ENCODE measurements at regions not wholly inside any gene's neighbourhood (a gene's known extent, or its start where the extent isn't known, plus 50 kb on each side); places are given as distances from the start of the nearest gene placed in this dataset.
"Not testable (repeated sequence)": the region's sequence is repeated elsewhere in the genome, so short reads cannot be mapped to it uniquely, and the experiment has no call there.

DNA sequence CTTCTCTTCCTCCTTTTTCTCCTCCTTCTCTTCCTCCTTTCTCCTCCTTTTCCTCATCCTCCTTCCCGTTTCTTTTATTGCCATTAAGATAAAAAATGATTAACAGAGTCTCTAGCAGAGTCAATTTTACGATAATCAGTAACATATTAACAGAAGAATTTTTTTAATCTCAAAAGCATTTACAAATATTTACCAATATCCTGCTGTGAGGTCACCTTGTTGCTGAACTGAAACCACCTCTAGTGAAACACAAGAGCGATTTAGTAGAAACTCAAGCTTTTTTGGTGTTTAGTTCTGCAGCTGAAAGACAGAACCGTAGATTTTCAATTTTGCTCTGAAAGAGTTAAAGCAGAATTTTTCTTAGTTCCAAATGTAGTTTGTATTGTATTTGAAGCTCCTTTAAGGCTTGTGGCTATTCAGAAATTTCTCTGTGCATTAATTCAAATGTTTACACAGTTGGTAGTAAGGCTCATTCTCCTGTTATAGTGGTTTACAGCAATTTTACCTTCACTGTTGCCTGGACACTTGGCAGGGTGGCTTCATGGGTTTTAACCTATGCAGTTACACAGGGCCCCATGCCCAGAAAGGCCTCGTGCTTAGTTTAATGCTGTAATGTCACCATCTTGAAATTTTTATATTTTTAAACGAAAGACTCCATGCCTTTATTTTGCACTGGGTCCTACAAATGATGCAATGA is 1106.6 kb upstream of the FAM98A start:
- H3K4me3 ChIP-seq (replicated peaks; ENCODE audit: low read depth, low read length) = no peak overlapping the region
- TF ChIP-seq, protein P1, sequence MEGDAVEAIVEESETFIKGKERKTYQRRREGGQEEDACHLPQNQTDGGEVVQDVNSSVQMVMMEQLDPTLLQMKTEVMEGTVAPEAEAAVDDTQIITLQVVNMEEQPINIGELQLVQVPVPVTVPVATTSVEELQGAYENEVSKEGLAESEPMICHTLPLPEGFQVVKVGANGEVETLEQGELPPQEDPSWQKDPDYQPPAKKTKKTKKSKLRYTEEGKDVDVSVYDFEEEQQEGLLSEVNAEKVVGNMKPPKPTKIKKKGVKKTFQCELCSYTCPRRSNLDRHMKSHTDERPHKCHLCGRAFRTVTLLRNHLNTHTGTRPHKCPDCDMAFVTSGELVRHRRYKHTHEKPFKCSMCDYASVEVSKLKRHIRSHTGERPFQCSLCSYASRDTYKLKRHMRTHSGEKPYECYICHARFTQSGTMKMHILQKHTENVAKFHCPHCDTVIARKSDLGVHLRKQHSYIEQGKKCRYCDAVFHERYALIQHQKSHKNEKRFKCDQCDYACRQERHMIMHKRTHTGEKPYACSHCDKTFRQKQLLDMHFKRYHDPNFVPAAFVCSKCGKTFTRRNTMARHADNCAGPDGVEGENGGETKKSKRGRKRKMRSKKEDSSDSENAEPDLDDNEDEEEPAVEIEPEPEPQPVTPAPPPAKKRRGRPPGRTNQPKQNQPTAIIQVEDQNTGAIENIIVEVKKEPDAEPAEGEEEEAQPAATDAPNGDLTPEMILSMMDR (IDR thresholded peaks at IDR 0.05; ENCODE audit: low read length, missing control alignments) = no peak
- no peak for DNase-seq (ENCODE audit: low read depth)

DNA sequence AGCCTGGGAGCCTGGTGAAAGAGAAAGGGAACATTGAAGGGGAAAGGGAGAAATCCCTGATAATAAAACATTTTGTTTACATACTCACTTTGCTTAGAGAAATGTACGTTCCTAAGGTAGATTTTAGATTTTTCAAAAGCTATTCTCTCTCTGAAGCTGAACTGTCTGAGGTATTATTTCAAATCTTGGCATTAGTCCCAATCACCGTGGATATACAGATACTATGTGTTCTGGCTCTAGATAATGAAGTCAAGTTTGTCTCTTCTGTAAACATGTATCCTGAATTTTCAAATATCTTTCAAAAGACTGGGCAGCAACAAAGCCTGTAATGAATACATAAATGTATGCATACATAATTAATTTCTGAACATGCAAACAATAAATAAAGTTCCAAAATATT is 1104.2 kb upstream of the FAM98A start:
- no peak for DNase-seq (ENCODE audit: low read depth)
- TF ChIP-seq, protein P1 (IDR thresholded peaks at IDR 0.05; ENCODE audit: low read length, missing control alignments) = no peak
- H3K4me3 ChIP-seq (replicated peaks; ENCODE audit: low read depth, low read length) = no peak overlapping the region

DNA sequence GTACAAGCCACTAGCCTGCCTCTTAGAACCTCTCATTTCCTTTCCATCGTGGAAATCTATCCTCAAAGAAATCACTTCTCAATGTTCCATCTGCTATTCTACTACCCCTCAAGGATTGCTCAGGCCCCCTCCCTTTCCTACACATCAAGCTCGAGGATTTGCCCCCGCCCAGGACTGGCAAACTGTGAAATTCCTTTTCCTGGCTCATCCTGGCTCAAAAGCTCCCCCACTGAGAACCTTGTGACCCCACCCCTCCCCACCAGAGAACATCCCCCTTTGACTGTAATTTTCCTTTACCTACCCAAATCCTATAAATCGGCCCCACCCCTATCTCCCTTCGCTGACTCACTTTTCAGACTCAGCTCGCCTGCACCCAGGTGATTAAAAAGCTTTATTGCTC is 1103.3 kb upstream of the FAM98A start:
- DNase-seq (ENCODE audit: low read depth); H3K4me3 ChIP-seq (replicated peaks; ENCODE audit: low read depth, low read length): not testable (repeated sequence)

DNA sequence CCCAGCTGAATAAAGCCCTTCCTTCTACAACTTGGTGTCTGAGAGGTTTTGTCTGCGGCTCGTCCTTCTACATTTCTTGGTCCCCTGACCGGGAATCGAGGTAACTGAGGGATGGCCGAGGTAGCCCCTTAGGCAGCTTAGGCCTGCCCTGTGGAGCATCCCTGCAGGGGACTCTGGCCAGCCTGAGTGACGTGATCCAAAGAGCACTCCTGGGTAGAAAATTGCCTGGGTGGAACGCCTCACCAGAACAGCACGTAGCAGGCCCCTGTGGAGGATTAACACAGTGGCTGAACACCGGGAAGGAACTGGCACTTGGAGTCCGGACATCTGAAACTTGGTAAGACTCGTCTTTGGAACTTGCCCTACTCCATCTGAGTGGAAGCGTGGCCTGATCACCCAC is 1078.5 kb upstream of the FAM98A start:
- not testable (repeated sequence) for DNase-seq (ENCODE audit: low read depth); H3K4me3 ChIP-seq (replicated peaks; ENCODE audit: low read depth, low read length)

DNA sequence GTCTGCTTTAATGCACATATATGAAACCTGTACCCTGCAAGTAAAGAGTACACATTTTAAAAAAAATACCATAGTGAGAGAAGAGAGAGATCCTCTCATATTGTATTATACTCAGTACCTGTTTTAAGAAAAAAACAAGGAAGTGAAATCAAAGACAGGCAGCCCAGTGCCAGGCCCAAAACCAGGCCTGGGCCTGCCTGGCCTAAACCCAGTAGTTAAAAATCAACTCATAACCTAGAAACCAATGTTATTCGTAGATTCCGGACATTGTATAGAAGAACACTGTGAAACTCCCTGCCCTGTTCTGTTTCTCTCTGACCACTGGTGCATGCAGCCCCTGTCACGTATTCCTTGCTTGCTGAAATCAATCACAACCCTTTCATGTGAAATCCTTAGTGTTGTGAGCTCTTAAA is 1078.0 kb upstream of the FAM98A start:
- not testable (repeated sequence) for H3K4me3 ChIP-seq (replicated peaks; ENCODE audit: low read depth, low read length); DNase-seq (ENCODE audit: low read depth)

- TF ChIP-seq, protein P1 (IDR thresholded peaks at IDR 0.05; ENCODE audit: low read length, missing control alignments) = no peak
- DNase-seq (ENCODE audit: low read depth) = no peak
Measured at GRCh38 chr2:34670482-34670881, 1071.4 kb upstream of the FAM98A start.

GRCh38 chr2:34666821-34667220 is 1067.7 kb upstream of the FAM98A start:
- TF ChIP-seq, protein P1 (IDR thresholded peaks at IDR 0.05; ENCODE audit: low read length, missing control alignments) = no peak

More at GRCh38 chr2:34670482-34670881, 1071.4 kb upstream of the FAM98A start:
- H3K4me3 ChIP-seq (replicated peaks; ENCODE audit: low read depth, low read length) = no peak overlapping the region

DNA sequence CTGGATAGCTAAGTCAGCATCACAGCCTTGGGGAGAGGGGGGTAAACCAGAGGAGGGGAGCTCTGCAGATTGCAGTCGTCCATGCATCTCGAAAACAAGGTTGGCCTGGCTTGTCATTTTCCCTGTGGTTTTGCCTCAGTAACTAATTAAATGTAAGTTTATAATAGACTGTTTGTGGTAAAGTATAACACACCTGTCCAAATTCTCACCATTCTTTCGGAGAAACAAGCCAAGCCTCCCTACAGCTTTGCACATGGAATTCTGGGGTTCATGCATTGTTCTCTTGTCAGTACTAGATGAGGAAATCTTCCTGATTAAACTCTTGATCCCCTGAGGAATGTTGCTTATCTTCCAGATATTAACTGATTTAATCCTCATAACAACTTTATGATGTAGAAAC is 1065.2 kb upstream of the FAM98A start:
- no peak overlapping the region for H3K4me3 ChIP-seq (replicated peaks; ENCODE audit: low read depth, low read length)
- no peak for DNase-seq (ENCODE audit: low read depth)
- TF ChIP-seq, protein P1 (IDR thresholded peaks at IDR 0.05; ENCODE audit: low read length, missing control alignments) = no peak

More at GRCh38 chr2:34666821-34667220, 1067.7 kb upstream of the FAM98A start:
- no peak for DNase-seq (ENCODE audit: low read depth)
- H3K4me3 ChIP-seq (replicated peaks; ENCODE audit: low read depth, low read length) = no peak overlapping the region
